Spleen (tissue), 11 donors: ENCODE measurements at regions not wholly inside any gene's neighbourhood (a gene's known extent, or its start where the extent isn't known, plus 50 kb on each side); places are given as distances from the start of the nearest gene placed in this dataset.
A peak's percentile ranks its signal among the peaks of the same experiment; 100 is the strongest.

Experiments
- DNase-seq: peaks from one replicate; pipeline ENCODE4 v3.0.0-alpha.2; 2020
- H3K27ac ChIP-seq, 8 donors: fragments of 200-600 bp; sonication (generic) in 7 of 8; 1 replicate in 4 of 8; 2 replicates in 4 of 8; pipeline versions ENCODE4 v1.5.0 to v1.8.0; 2016 to 2021; ENCODE audit warnings: inconsistent platforms in 4 of 8, mild to moderate bottlenecking in 4 of 8, moderate library complexity in 1 of 8
- H3K27me3 ChIP-seq, 7 donors: fragments of 200-600 bp; sonication (generic) in 6 of 7; replicated peaks in 1 of 7; 1 replicate in 4 of 7; 2 replicates in 3 of 7; pipeline versions ENCODE4 v1.5.0 to v1.8.0; 2016 to 2021; ENCODE audit warnings: inconsistent platforms in 3 of 7, mild to moderate bottlenecking in 1 of 7
- H3K36me3 ChIP-seq, 6 donors: fragments of 200-600 bp; sonication (generic) in 5 of 6; 1 replicate in 4 of 6; 2 replicates in 2 of 6; pipeline versions ENCODE4 v1.5.0 to v1.8.0; 2016 to 2021; ENCODE audit warnings: inconsistent platforms in 2 of 6
- H3K4me1 ChIP-seq, 6 donors: fragments of 200-600 bp; sonication (generic) in 5 of 6; 1 replicate in 3 of 6; 2 replicates in 3 of 6; pipeline versions ENCODE4 v1.5.0 to v1.8.0; 2016 to 2021; ENCODE audit warnings: inconsistent platforms in 3 of 6
- H3K4me3 ChIP-seq, 8 donors: fragments of 200-600 bp; sonication (generic) in 7 of 8; 1 replicate in 4 of 8; 2 replicates in 4 of 8; pipeline versions ENCODE4 v1.5.0 to v1.8.0; 2016 to 2021; ENCODE audit warnings: inconsistent platforms in 4 of 8, mild to moderate bottlenecking in 4 of 8, moderate library complexity in 2 of 8
- H3K9me3 ChIP-seq, 8 donors: fragments of 200-600 bp; sonication (generic) in 7 of 8; 1 replicate in 4 of 8; 2 replicates in 4 of 8; pipeline versions ENCODE4 v1.5.0 to v1.8.0; 2016 to 2021; ENCODE audit warnings: inconsistent platforms in 4 of 8
- POLR2A ChIP-seq, 3 donors: fragments of 450-650 bp; IDR thresholded peaks; one replicate each; pipeline ENCODE4 v1.5.1; 2017; ENCODE audit warnings: antibody characterized with exemption in 3 of 3, mild to moderate bottlenecking in 1 of 3
- POLR2AphosphoS5 ChIP-seq, 3 donors: sonication (generic); formaldehyde crosslinking; IDR thresholded peaks; one replicate each; pipeline ENCODE4 v1.5.1; 2017; ENCODE audit warnings: antibody characterized with exemption in 3 of 3
- WGBS, 5 donors: extraction: QIAGEN DNeasy Blood & Tissue Kit in 3 of 5; methylation state at CpG; one replicate each; pipeline versions ENCODE4 v1.1.5 to v1.1.7; 2013 to 2018; 5-methylcytosine and 5-hydroxymethylcytosine counted together
- intact Hi-C: fragments of 100-400 bp; cut with DNase I; formaldehyde crosslinking; loops from one replicate; pipeline ENCODE4 v1.15.0; 2023; ENCODE audit warnings: low total_unique reads
- TF ChIP-seq, protein P1 (sequence below), 11 experiments: fragments of 200-600 bp in 7 of 11; fragments of 450-650 bp in 4 of 11; sonication (generic) in 4 of 11; IDR thresholded peaks in 8 of 11; conservative IDR thresholded peaks in 3 of 11; 1 replicate in 7 of 11; 2 replicates in 4 of 11; pipeline versions ENCODE4 v1.4.0 to v1.8.0; 2016 to 2021; ENCODE audit warnings: antibody characterized with exemption in 11 of 11, inconsistent platforms in 4 of 11, mild to moderate bottlenecking in 1 of 11
- donor health status: healthy with polysubstance abuse.
- donor health status: DM: no; HTN: no; CAD: no; lungs with moderate emphysema.
- donor health status: DM: no; HTN: no; CAD: no.
- donor health status: Bipolar disorder and iron deficiency.
- donor health status: healthy.
- donor health status: DM: no; HTN: no; CAD: no.
- donor health status: DM: yes; HTN: yes; CAD: no.

DNA sequence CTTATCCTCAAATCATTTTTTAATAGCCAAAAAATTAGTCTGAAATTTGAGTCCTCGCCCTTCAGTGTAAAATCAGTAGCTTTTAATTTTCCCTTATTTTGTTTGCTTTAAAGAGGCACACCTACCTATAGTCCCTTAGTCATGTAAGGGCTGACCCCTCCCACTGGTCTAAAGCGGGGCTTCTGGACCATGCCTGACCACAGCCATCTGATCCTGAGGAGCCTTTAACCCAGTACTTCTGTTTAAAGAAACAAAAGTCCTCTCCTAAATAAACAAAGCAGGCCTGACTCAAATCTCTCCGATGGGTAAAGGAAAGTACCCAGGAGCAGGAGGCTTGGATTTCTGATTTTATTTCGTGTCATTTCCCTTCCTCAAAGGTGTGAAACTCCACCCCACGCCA, 92.0 kb upstream of the CCL2 start:
- peaks cover 0 to 96% (median 26%) of the 10 kb centered on the region in 7 donors for H3K27me3 ChIP-seq
- no peaks in the 10 kb centered on the region for H3K4me1 ChIP-seq
- intact Hi-C loops = no loop called here
- H3K4me3 ChIP-seq = no peak overlapping the region
- 65 to 78% (median 71%) methylated on average over 5 of the region's 5 CpGs for WGBS, 5 donors
- DNase-seq = no peak
- H3K36me3 ChIP-seq = no peaks in the 10 kb centered on the region
- TF ChIP-seq, protein P1, sequence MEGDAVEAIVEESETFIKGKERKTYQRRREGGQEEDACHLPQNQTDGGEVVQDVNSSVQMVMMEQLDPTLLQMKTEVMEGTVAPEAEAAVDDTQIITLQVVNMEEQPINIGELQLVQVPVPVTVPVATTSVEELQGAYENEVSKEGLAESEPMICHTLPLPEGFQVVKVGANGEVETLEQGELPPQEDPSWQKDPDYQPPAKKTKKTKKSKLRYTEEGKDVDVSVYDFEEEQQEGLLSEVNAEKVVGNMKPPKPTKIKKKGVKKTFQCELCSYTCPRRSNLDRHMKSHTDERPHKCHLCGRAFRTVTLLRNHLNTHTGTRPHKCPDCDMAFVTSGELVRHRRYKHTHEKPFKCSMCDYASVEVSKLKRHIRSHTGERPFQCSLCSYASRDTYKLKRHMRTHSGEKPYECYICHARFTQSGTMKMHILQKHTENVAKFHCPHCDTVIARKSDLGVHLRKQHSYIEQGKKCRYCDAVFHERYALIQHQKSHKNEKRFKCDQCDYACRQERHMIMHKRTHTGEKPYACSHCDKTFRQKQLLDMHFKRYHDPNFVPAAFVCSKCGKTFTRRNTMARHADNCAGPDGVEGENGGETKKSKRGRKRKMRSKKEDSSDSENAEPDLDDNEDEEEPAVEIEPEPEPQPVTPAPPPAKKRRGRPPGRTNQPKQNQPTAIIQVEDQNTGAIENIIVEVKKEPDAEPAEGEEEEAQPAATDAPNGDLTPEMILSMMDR (IDR thresholded peaks at IDR 0.05 in 8 of 11, conservative IDR thresholded peaks at IDR 0.05 in 3 of 11) = no peak
- TF ChIP-seq POLR2A (IDR thresholded peaks at IDR 0.05) = no peak
- H3K27ac ChIP-seq = no peak overlapping the region
- peaks cover 0 to 10% (median 0%) of the 10 kb centered on the region in 8 donors for H3K9me3 ChIP-seq

GRCh38 chr17:34163646-34164045, 91.4 kb upstream of the CCL2 start:
- WGBS, 5 donors = 6 to 10% (median 9%) methylated on average over 6 of the region's 6 CpGs
- DNase-seq = no peak
- no peak overlapping the region for H3K27ac ChIP-seq

GRCh38 chr17:34164837-34165236, 90.2 kb upstream of the CCL2 start:
- H3K27me3 ChIP-seq = peaks cover 0 to 92% (median 21%) of the 10 kb centered on the region in 7 donors
- H3K4me3 ChIP-seq = no peak overlapping the region
- 57 to 81% (median 72%) methylated on average over 4 of the region's 4 CpGs for WGBS, 5 donors
- H3K4me1 ChIP-seq = no peaks in the 10 kb centered on the region
- no peak for DNase-seq
- TF ChIP-seq POLR2AphosphoS5 (IDR thresholded peaks at IDR 0.05) (no peak), POLR2A (IDR thresholded peaks at IDR 0.05) (no peak)
- TF ChIP-seq, protein P1 (IDR thresholded peaks at IDR 0.05 in 8 of 11, conservative IDR thresholded peaks at IDR 0.05 in 3 of 11) = no peak
- no peak overlapping the region for H3K27ac ChIP-seq
- no peaks in the 10 kb centered on the region for H3K36me3 ChIP-seq
- H3K9me3 ChIP-seq = no peaks in the 10 kb centered on the region
- intact Hi-C loops = no loop called here

More at GRCh38 chr17:34163646-34164045, 91.4 kb upstream of the CCL2 start:
- Histone ChIP-seq H3K4me1 (no peaks in the 10 kb centered on the region), H3K4me3 (no peak overlapping the region), H3K27me3 (peaks cover 0 to 96% (median 21%) of the 10 kb centered on the region in 7 donors), H3K36me3 (no peaks in the 10 kb centered on the region), H3K9me3 (peaks cover 0 to 6% (median 0%) of the 10 kb centered on the region in 8 donors)
- intact Hi-C loops = no loop called here
- no peak for TF ChIP-seq POLR2AphosphoS5 (IDR thresholded peaks at IDR 0.05)
- TF ChIP-seq, protein P1 (IDR thresholded peaks at IDR 0.05 in 8 of 11, conservative IDR thresholded peaks at IDR 0.05 in 3 of 11) = peak in 6 of 11 experiments; percentile 11 to 44 (median 21)

GRCh38 chr17:34166352-34166751, 88.7 kb upstream of the CCL2 start:
- Histone ChIP-seq H3K36me3 (no peaks in the 10 kb centered on the region), H3K4me1 (no peaks in the 10 kb centered on the region), H3K4me3 (no peak overlapping the region), H3K27ac (no peak overlapping the region), H3K9me3 (no peaks in the 10 kb centered on the region), H3K27me3 (peaks cover 0 to 92% (median 21%) of the 10 kb centered on the region in 7 donors)
- TF ChIP-seq, protein P1 (IDR thresholded peaks at IDR 0.05 in 8 of 11, conservative IDR thresholded peaks at IDR 0.05 in 3 of 11) = no peak
- TF ChIP-seq POLR2A (IDR thresholded peaks at IDR 0.05) (no peak), POLR2AphosphoS5 (IDR thresholded peaks at IDR 0.05) (no peak)
- intact Hi-C loops = no loop called here
- DNase-seq = no peak
